Cerebellar nuclear complex (tissue), 1 donor: ENCODE measurements at regions not wholly inside any gene's neighbourhood (a gene's known extent, or its start where the extent isn't known, plus 50 kb on each side); places are given as distances from the start of the nearest gene placed in this dataset.

Experiments
- DNase-seq, 2 experiments: peaks; one replicate each; lab custom pipeline; 2025; lab: John Stamatoyannopoulos, UW

- DNase-seq: no peak
These were observed 50.4 kb downstream of the RTL9 start for GRCh38 chrX:110408949-110409588.

- DNase-seq: no peak
These were observed 51.3 kb downstream of the RTL9 start for GRCh38 chrX:110409925-110410324.

GRCh38 chrX:110410603-110411002, 52.0 kb downstream of the RTL9 start:
- no peak for DNase-seq

GRCh38 chrX:110412971-110413726, 54.5 kb downstream of the RTL9 start:
- peak in 1 of 2 experiments; percentile 1 for DNase-seq

DNA sequence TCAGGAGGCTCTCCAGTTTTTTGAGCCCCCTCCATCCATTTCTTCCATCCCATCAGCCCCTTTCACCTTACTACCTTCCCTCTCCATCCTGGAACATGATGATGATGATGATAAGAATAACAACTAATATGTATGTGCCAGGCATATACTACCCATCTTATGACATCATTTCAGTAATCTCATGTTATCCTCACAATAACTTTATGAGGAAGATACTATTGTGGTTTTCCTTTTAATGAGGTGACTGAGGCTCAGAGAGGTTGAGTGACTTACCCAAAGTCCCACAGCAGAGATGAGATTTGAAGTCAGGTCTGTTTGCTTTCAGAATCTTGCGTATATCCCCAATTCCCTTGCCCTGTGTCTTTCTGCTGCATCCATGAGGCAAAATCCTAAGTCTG, 55.1 kb downstream of the RTL9 start:
- no peak for DNase-seq

GRCh38 chrX:110414273-110414672, 55.6 kb downstream of the RTL9 start:
- no peak for DNase-seq

GRCh38 chrX:110414679-110415439, 56.2 kb downstream of the RTL9 start:
- no peak for DNase-seq

- DNase-seq: no peak
These were observed 57.0 kb downstream of the RTL9 start for GRCh38 chrX:110415440-110416170.

DNA sequence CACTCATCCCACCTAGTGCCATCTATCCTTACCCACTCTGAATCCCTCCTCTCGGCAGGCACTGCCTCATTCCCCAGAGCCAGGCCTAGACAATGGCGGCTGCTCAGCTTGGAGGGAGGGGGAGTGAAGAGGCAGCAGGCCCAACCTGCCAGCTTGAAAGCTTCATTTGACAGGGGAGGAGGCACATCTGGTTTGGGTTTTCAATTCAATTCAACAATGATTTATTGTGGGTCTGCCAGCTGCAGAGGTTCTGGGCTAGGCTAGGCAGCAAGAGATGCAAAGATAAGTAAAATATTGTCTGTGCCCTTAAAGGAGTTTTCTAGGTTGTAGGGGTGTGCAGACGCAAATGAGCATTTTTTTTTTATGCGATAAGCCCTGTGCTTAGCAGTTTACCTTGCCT, 58.5 kb downstream of the RTL9 start:
- no peak for DNase-seq

DNA sequence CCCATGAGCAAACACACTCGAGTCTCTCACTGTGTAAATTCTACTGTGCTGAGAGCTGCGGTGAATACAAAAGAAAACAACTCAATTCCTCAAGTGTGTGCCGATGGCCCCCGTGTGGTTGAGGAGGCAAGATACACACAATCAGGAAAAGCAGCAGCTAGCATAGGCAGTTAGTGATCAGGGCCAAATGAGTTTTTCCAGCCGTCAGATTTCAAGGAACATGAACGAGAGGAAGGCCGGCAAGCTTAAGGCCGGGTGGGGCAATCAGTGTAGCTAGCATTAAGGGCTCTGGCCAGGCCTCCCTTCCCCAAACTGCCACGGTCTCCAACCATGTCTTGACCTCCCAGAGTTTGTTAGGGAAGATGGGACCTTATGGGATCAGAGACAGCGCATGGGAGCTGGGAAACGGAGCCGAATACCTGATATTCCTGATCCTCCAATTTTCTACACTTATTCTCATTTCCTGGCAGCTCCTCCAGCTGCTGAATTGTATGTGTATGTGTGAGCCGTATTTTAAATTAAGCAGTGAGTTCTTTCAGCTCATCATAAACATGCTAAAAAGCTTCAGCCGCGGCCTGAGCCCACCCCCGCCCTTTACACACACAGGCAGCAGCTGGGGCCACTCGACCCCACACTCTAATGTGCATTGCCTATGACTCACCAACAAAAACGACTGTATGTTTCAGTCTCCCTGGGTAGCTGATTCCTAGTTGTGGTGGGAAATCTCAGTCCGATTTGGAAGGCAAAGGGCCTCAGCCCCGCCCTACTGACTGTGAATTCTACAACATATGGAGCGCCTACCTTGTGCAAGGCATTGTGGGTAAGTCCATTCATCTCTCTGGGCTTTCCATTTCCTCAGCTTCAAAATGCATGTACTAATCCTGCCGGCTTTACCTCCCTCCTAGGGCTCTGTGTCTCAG, 59.9 kb downstream of the RTL9 start:
- DNase-seq: no peak

DNA sequence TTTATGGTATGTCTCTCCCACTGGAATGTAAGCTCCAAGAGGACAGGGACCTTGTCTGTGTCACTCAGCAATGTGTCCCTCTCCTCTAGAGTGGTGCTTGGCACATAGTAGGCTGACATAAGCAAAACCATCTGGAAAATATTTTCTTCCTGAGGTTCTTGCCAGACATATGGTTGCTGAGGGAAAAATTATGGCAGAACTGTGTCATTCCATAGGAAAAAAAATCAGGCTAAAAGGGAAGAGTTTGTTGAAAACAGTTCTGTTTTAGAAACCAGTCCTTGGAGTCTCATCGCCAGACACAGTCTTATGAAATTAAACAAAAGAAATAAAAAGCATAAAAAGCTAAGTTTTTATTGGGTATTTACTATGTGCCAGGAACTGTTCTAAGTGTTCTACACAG, 60.9 kb downstream of the RTL9 start:
- DNase-seq: no peak

DNA sequence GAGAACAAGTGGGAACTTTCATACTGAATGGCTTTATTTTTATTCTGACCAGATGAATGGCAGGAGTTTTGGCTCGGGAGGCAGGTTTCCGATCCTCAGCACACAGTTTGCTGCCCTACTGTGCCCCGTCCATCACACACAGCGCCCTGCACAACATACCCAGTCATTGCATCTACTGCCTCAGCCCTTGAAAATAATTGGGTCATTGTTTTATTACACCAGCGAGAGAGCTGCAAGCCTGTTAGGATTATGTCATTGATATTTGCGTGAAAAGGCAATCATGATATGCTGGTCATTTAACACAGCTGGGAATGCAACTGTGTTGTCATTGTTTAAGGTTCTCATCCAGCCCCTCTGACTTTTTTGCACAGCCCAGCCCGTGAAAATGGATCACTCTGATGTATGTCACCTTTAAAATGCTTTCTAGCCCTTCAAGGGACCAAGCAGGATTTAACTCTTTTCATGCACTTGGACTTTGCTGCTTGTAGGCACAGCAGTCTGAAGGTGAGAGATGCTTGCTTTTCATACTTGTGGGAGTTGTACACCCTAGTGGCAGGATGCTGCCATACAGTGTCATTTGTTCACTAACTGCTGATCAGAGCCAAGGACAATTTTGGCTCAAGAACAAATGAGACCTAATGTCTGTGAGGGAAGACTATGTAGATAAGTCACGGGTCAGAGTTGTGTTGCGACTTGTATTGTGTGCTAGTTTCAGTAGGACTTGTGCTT, 62.3 kb downstream of the RTL9 start:
- no peak for DNase-seq

DNA sequence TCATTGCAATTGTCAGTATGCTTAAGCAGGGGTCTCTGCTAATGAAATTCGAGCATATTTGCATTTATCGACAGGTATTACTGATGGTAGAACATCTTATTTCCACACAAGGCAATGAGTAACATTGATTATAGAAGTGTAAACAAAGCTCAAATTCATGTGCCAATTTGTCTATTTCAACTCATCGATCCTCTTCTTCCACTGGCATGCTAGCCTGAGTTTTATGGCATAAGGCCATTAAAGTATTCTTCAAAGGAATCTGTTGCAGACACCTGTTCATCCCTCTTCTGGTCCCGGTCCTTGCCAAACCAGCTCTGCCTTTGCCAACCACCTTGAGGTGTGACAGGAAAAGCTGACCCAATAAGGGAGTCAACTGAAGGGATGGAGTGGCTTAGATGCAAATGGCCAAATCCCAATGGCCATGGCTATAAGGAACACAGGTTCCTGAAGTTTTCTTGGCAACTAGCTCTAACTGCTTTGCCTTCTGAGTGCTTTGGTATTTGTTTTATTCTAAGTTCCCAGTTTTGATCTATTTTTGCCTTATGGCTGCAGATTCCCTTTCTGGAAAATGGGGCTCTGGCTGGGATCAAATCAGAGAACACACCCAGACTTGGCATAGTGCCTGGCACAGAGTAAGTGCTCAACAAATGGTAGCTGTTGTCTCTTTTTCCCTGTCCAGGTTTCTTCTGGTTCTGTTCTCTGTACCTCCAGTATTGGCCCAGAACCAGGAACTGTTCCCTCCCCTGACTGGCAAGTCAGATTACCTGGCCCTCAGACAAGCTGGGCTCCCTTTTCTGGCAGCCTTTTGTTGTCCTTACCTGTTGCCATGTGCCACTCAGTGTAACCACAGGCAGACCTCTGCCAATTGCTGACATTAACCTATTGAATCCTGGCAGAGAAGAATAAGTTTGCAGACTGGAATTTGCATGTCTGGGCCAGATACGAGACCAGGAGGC, 63.1 kb downstream of the RTL9 start:
- DNase-seq: no peak

- no peak for DNase-seq
These were observed 66.8 kb downstream of the RTL9 start for GRCh38 chrX:110425222-110426154.

- DNase-seq: no peak
These were observed 67.5 kb downstream of the RTL9 start for GRCh38 chrX:110426155-110426504.

GRCh38 chrX:110427076-110427475, 68.4 kb downstream of the RTL9 start:
- no peak for DNase-seq

- no peak for DNase-seq
These were observed 69.5 kb downstream of the RTL9 start for GRCh38 chrX:110428144-110428543.
